ENCODE measurements at regions not wholly inside any gene's neighbourhood (a gene's known extent, or its start where the extent isn't known, plus 50 kb on each side); places are given as distances from the start of the nearest gene placed in this dataset.

DNA sequence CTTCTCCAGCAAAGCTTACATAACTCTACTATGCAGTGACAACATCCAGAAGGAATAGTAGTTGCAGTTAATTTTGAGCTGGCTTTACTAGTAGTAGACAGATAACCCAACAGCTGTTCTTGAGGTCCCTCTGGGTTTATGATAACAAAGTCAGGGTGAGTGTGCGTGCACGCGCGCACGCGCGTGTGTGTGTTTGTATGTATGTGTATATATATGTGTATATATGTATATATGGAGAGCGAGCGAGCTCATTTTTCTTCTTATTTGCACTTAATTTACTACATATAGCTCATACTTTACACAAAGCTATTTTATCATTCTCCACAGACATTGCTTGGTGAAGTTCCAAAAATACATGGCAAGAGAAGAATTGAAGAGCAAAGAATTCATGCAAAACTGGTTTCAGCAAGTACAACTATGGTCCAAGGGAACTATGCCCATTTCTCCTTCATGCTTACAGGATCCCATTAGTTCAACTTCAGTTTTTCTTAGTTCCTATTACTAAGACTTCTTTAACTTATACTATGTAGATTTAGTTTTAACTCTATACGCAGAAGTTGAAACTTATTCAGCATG is 105.9 kb upstream of the TMEM168 start:
- intact Hi-C loops (cut with micrococcal nuclease; ENCODE audit: unreplicated experiment): loop anchor here (5.0 to 10.0 kb wide), 2 partner anchors 484 to 1151 kb away; no protein-coding TSS in a partner anchor

DNA sequence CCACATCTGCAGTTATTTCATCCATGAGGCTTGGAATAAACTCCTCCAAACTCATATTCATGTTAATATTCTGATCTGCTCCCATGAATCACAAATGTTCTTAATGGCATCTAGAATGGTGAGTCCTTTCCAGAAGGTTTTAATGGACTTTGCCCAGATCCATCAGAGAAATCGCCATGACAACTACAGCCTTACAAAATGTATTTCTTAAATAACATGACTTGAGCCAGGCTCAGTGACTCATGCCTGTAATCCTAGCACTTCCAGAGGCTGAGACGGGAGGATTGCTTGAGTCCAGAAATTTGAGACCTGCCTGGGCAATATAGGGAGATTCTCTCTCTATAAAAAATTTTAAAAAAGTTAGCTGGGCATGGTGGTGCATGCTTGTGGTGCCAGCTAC is 102.1 kb upstream of the TMEM168 start:
- H3K36me3 ChIP-seq (ENCODE audit: insufficient read depth, low read length, poor library complexity, severe bottlenecking): no peaks in the 10 kb centered on the region
- no TSS peak for BruUV-seq (replicated peaks)
- no peaks in the 10 kb centered on the region for H3K9me3 ChIP-seq (ENCODE audit: low read depth, low read length, poor library complexity, severe bottlenecking)
- intact Hi-C loops (cut with micrococcal nuclease; ENCODE audit: unreplicated experiment): loop anchor here (10.0 kb wide), 1 partner anchor 1147 kb away; no protein-coding TSS in a partner anchor
- TF ChIP-seq, protein P1, sequence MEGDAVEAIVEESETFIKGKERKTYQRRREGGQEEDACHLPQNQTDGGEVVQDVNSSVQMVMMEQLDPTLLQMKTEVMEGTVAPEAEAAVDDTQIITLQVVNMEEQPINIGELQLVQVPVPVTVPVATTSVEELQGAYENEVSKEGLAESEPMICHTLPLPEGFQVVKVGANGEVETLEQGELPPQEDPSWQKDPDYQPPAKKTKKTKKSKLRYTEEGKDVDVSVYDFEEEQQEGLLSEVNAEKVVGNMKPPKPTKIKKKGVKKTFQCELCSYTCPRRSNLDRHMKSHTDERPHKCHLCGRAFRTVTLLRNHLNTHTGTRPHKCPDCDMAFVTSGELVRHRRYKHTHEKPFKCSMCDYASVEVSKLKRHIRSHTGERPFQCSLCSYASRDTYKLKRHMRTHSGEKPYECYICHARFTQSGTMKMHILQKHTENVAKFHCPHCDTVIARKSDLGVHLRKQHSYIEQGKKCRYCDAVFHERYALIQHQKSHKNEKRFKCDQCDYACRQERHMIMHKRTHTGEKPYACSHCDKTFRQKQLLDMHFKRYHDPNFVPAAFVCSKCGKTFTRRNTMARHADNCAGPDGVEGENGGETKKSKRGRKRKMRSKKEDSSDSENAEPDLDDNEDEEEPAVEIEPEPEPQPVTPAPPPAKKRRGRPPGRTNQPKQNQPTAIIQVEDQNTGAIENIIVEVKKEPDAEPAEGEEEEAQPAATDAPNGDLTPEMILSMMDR (conservative IDR thresholded peaks at IDR 0.05; ENCODE audit: low read depth, low read length): no peak
- H3K4me1 ChIP-seq (ENCODE audit: insufficient read depth, low read length, poor library complexity, severe bottlenecking): no peaks in the 10 kb centered on the region
- no peak overlapping the region for H3K27ac ChIP-seq (ENCODE audit: low read depth, low read length, poor library complexity, severe bottlenecking)
- no peaks in the 10 kb centered on the region for H3K27me3 ChIP-seq (replicated peaks; ENCODE audit: insufficient read depth, low read depth, low read length, poor library complexity)
- no peak overlapping the region for H3K4me3 ChIP-seq (ENCODE audit: low read depth, low read length, poor library complexity, severe bottlenecking)
- DNase-seq (ENCODE audit: low spot score): no peak
- POLR2A ChIA-PET (ENCODE audit: low non-redundant PET): no interaction called here
- CTCF ChIA-PET: no interaction called here

More for the DNA sequence above, 105.9 kb upstream of the TMEM168 start:
- Histone ChIP-seq H3K27me3 (replicated peaks; ENCODE audit: insufficient read depth, low read depth, low read length, poor library complexity) (no peaks in the 10 kb centered on the region), H3K36me3 (ENCODE audit: insufficient read depth, low read length, poor library complexity, severe bottlenecking) (no peaks in the 10 kb centered on the region), H3K27ac (ENCODE audit: low read depth, low read length, poor library complexity, severe bottlenecking) (no peak overlapping the region), H3K4me3 (ENCODE audit: low read depth, low read length, poor library complexity, severe bottlenecking) (no peak overlapping the region), H3K9me3 (ENCODE audit: low read depth, low read length, poor library complexity, severe bottlenecking) (no peaks in the 10 kb centered on the region), H3K4me1 (ENCODE audit: insufficient read depth, low read length, poor library complexity, severe bottlenecking) (no peaks in the 10 kb centered on the region)
- TF ChIP-seq, protein P1 (conservative IDR thresholded peaks at IDR 0.05; ENCODE audit: low read depth, low read length): no peak
- TF ChIP-seq EZH2 (IDR thresholded peaks at IDR 0.05; ENCODE audit: borderline replicate concordance, low read depth, low read length, poor library complexity, severe bottlenecking): no peak
- ChIA-PET POLR2A (ENCODE audit: low non-redundant PET) (no interaction called here), CTCF (no interaction called here)
- no TSS peak for BruUV-seq (replicated peaks)
- DNase-seq (ENCODE audit: low spot score): no peak

DNA sequence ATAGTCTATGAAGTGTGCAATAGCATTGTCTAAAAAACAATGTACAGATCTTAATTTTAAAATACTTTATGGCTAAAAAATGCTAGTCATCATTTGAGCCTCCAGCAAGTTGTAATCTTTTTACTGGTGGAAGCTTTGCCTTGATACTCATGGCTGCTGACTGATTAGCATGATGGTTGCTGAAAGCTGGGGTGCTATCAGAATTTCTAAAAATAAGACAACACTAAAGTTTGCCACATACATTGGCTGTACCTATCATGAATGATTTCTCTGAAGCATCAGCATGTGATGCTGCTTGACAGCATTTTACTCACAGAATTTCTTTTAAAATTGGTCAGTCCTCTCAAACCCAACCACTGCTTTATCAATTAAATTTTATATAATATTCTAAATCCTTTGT is 101.5 kb upstream of the TMEM168 start:
- intact Hi-C loops (cut with micrococcal nuclease; ENCODE audit: unreplicated experiment): loop anchor here (10.0 kb wide), 1 partner anchor 1147 kb away; no protein-coding TSS in a partner anchor
- CTCF ChIA-PET: no interaction called here
- no TSS peak for BruUV-seq (replicated peaks)

More for the DNA sequence above, 101.5 kb upstream of the TMEM168 start:
- H3K36me3 ChIP-seq (ENCODE audit: insufficient read depth, low read length, poor library complexity, severe bottlenecking): no peaks in the 10 kb centered on the region
- H3K9me3 ChIP-seq (ENCODE audit: low read depth, low read length, poor library complexity, severe bottlenecking): no peaks in the 10 kb centered on the region
- no peak for DNase-seq (ENCODE audit: low spot score)
- H3K27me3 ChIP-seq (replicated peaks; ENCODE audit: insufficient read depth, low read depth, low read length, poor library complexity): no peaks in the 10 kb centered on the region
- H3K4me3 ChIP-seq (ENCODE audit: low read depth, low read length, poor library complexity, severe bottlenecking): no peak overlapping the region
- TF ChIP-seq, protein P1 (conservative IDR thresholded peaks at IDR 0.05; ENCODE audit: low read depth, low read length): no peak
- no peak for TF ChIP-seq EZH2 (IDR thresholded peaks at IDR 0.05; ENCODE audit: borderline replicate concordance, low read depth, low read length, poor library complexity, severe bottlenecking)
- no peak overlapping the region for H3K27ac ChIP-seq (ENCODE audit: low read depth, low read length, poor library complexity, severe bottlenecking)
- POLR2A ChIA-PET (ENCODE audit: low non-redundant PET): no interaction called here
- H3K4me1 ChIP-seq (ENCODE audit: insufficient read depth, low read length, poor library complexity, severe bottlenecking): no peaks in the 10 kb centered on the region

All from A673 (cell line).